NCI-H82 (cell line): ENCODE measurements at regions not wholly inside any gene's neighbourhood (a gene's known extent, or its start where the extent isn't known, plus 50 kb on each side); places are given as distances from the start of the nearest gene placed in this dataset.

Experiments used
- DNase-seq: peaks from one replicate; lab custom pipeline; 2025; lab: John Stamatoyannopoulos, UW

- DNase-seq: no peak
These were observed 155.5 kb upstream of the CACNA1E start for GRCh38 chr1:181327796-181328195.

DNA sequence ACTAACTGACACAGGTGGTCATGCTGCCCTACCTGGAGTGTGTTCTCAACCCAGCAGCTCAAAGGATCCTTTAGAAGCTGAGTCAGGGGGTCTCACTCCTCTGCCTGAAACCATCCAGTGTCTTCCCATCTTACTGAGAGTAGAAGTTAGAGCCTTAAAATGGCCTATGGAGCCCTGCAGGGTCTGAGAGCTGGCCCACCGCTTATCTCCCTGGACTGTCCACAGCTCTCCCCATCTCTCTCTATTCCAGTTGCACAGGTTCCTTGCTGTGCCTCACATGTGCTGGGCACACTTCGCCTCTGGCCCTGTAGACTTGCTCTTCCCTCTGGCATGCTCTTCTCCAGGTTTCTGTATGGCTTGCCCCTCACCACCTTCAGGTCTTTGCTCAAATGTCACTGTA, 148.6 kb upstream of the CACNA1E start:
- DNase-seq: no peak

GRCh38 chr1:181335631-181336030, 147.7 kb upstream of the CACNA1E start:
- DNase-seq: no peak

DNA sequence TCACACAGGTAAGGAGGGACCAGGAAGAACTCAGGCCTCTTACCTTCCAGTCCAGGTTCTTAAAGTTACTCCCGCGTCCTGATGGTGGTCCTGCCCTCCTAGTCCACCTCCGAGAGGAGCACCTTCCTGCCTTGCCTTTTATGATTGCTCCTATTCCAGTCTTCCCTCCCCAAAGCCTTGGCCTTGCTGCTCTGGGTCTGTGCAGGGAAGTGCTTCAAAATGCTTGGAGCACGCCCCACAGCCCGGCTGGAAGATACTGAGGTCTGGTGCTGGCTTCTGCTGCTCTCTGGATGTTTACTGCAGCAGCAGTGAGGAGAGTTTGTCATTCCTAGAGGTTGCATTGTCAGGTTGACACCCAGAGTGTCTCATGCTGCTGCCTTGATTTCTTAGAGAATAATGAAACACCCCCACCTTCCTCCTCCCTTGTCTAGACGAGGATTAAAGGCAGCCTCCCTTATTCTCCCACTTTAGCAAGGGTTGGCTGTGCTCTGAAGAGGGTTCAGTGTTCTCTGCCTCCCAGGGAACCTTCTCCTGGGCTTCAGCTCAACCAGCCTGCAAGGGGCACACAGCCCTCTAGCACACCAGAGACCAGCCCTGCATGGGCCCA, 142.2 kb upstream of the CACNA1E start:
- no peak for DNase-seq

DNA sequence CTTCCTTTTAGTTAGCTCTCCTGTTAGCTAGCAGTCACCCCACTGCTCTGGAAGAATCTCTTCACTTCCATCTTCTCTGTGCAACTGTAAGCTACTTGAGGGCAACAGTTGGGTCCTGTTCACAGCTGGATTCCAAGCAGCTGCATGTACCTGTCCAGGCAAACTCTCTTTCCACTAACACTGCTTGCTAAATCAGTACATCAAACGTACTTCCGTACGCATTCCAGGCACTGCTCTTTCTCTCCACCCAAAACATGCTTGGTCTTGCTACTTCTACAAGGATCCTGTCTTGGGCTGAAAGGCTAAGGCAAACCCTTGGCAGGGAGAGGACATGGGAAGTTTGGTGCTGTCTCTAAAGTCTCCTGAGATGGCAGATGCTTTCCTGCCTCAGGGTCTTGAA, 139.2 kb upstream of the CACNA1E start:
- DNase-seq: no peak

- DNase-seq: no peak
These were observed 138.2 kb upstream of the CACNA1E start for GRCh38 chr1:181345146-181345545.

DNA sequence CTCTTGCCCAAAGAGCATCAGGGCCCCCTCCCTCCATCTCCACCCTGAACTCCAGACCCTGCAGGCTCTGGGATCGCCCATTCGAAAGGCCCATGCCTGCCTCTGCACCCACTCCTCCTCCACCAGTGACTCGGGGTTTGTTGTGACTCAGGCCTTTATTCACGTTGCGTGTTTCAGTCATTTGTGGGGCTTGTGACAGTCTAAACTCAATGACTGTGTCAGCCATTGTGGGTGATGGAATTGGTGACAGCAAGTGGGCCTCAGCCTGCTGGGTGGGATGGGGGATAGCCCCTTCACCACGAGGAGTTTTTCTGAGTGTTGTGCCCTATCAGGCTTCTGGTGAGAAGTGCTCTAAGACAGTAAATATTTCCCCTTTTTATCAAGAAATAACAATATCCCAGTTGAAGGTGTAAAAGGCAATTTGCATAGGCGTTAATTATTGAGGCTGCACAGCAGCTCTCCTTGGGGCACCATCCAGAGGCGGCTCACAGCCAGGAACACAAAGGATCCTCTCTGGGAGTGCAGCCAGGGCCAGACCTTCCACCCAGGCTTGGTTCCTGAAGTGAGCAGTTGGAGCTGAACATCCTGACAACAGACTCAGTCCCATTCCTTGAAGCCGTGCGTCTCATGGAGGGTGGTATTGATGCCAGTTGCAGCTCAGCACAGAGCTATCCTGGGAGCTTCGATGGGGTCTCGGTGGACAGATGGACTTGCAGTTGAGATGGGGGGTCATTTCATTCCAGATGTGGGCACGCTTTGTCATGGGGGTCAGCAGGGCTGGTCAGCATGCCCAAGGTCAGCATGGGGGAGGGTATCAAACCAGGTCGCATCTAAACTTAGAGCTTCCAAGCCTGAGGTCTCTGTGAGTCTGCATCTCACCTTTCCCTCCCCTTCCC, 135.6 kb upstream of the CACNA1E start:
- no peak for DNase-seq

GRCh38 chr1:181349512-181349911, 133.8 kb upstream of the CACNA1E start:
- no peak for DNase-seq

GRCh38 chr1:181350131-181350530, 133.2 kb upstream of the CACNA1E start:
- DNase-seq: no peak

DNA sequence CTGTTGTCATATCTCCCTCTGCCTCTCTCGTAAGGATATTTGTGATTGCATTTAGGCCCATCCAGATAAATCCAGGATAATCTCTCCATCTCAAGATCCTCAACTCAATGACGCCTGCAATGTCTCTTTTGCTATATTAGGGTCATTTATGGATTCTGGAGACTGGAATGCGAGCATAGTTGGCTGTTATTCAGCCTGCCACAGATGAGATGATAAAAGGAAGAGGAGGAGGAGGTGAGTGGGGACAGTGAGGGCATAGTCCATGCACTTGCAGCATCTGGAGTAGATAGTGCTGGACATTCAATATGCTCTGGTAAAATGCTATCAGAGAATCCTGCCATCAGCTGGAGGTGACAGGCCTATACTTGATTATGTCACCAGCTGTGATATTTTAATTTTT, 131.6 kb upstream of the CACNA1E start:
- no peak for DNase-seq

- no peak for DNase-seq
These were observed 130.6 kb upstream of the CACNA1E start for GRCh38 chr1:181352695-181353094.

DNA sequence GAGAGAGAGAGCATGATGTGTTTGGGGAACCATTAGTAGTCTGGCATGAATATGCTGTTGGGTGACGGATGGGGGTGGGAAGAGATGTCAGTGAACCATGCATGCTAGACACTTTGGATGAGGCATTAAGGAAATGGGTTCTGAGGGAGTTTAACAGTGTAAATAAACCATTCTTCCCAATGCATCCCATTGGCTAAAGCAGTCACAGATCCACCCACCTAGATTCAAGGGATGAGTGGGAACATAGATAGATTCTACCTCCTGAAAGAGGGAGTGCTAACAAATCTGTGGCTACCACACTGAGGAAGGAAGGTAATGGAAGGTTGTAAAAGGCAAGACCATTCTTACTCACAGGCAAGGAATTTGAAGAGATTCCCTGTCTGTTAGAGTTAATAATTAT, 129.8 kb upstream of the CACNA1E start:
- DNase-seq: no peak

DNA sequence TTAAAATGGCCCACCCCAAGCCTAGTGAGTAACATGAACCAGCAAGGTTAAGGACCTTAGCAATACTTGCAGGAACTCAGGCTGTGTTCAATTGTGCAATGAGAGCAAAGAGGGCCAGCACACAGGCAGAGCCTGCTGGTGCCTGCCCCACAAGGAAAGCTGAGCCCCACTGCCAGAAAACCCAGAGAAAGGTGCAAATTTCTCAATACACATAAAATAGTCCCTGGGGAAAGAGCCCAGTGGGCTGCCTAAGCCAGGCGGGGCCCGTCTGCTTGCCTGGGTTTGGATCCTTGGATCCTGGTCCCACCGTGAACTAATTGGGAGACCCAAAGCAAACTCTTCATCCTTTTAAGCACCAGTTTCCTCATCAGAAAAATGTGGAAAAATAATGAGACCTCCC, 128.5 kb upstream of the CACNA1E start:
- no peak for DNase-seq

DNA sequence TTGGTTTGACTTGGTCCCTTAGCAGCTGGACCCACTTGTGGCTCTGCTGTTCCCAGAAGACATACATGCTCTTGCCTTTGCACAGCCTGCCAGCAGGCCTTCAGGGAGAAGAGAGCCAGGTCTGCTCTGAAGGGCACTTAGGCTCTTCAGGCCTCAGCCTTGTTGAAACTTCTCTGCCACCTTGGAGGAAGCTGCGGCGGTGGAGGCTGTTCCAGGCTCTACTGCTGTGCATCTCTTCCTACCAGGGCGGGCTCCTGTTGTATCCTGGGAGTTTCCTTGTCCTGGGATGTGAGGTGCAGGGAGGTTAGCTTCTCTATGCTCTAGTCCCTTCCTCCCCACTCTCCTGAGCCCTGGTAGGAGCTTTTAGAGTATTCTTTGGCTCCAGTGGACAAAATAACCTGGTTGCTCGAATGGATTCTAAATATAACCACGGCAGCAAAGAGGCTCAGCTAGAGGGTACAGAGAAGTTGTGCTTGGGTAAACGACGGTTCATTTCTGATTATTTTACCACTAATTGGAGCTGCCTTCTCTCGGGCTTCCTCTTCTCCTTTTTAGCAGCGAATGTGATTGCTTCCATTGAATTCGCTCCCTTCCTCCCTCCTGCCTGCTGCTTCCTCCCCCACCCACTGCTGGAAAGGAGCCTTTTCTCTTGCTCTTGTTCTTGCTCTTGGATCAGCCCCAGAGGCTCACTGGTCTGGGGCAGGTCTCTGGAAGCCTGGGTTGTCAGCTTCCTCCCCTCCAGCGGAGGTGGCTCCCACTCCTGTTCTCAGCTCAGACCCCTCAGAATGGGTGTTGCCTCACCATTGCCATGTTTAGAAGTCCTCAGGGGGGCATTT, 126.6 kb upstream of the CACNA1E start:
- DNase-seq: no peak

DNA sequence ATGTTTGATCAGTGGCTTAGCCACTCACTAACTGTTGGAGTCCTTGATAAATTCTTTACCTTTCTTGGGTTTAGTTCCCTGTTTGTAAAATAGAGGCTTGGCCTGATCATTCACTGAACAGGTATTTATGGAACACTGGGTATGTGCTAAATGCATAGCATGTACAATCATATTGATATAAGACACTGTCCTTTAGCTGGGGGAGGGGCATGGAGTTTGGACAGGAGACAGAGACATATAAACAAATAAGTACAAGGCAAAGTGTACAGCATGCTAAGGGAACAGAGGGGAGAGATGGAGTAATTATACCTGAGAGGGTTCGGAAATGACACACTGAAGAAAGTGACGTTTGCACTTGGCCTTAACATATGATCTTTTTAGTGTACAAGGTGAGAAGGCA, 124.3 kb upstream of the CACNA1E start:
- no peak for DNase-seq

GRCh38 chr1:181364801-181365200, 118.5 kb upstream of the CACNA1E start:
- no peak for DNase-seq

DNA sequence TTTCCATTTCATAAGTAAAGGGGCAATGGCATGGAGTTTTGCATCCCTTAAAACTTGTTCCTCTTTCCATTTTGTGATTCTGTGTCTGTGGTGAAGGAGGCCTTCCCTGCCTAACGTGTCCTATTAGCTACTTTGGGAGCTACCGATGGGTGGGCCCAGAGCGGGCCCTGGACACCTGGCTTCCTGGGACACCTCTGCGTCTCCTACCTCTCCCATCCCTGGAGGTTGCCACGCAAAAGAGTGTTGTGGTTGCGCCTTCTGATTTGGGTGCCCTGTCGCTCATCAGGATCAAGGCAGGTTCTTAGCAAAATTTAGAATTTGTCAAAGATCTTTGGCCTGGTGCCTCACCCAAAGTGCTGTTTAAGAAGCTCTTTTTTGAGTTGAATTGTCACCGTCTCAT, 116.4 kb upstream of the CACNA1E start:
- no peak for DNase-seq

GRCh38 chr1:181369416-181369815, 113.9 kb upstream of the CACNA1E start:
- DNase-seq: no peak

- DNase-seq: no peak
These were observed 99.6 kb upstream of the CACNA1E start for GRCh38 chr1:181383695-181384094.

- no peak for DNase-seq
These were observed 97.0 kb upstream of the CACNA1E start for GRCh38 chr1:181386340-181386739.

DNA sequence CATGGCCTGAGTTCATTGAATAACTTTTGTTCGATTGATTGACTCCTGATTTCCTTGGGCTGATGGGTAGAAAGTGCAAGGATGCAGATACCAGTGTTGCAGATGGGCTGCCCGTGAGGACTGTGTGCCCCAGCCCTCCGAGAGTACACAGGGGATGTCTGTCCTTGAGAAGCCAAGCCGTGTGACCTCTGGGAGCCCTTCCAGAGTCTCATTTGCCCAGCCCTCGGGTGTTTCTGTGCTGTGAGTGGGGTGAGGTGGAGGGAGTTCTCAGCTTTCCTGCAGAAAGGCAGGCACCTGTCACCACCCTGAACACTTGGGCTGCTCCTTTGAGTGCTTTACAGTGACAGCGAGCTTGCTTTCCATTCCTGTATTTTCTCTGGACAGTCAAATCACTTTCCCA, 96.4 kb upstream of the CACNA1E start:
- no peak for DNase-seq

- DNase-seq: no peak
These were observed 95.6 kb upstream of the CACNA1E start for GRCh38 chr1:181387702-181388101.
